HG02943 (cell line): ENCODE measurements at regions not wholly inside any gene's neighbourhood (a gene's known extent, or its start where the extent isn't known, plus 50 kb on each side); places are given as distances from the start of the nearest gene placed in this dataset.
"Not testable (repeated sequence)": the region's sequence is repeated elsewhere in the genome, so short reads cannot be mapped to it uniquely, and the experiment has no call there.

Source experiments
- ATAC-seq: cut with Tn5 transposase; IDR thresholded peaks from one replicate; pipeline ENCODE4 v1.9.1; 2021; ENCODE audit warnings: mild to moderate bottlenecking, low read depth, moderate library complexity; ENCODE audit not compliant: unreplicated experiment

DNA sequence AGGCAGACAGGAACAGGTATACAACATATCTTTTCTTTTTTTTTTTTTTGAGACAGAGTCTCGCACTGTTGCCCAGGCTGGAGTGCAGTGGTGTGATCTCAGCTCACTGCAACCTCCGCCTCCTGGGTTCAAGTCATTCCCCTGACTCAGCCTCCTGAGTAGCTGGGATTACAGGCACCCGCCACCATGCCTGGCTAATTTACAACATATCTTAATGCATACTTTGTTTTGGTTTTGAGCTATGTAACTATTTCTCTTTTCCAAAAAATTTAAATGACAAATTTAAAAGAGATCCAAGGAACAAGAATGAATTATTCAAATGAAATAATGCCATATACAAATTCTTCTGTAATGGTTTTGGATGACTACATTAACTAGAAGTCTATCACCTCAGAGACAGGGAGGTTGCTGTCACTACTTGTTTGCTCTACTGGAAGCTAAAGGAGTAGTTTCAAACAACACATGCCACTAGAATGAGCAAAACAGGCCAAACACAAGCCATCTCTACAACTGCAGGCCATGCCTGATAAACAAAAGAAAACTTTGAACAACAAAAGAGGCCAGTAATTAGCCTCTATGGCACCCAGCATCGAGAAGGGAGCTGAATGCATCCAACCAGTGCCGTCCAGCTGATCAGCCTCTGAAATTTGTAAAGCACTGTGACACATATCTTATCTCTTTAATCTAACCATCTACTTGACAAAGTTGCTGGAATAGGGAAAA, 133.6 kb upstream of the VOPP1 start:
- ATAC-seq: not testable (repeated sequence)

DNA sequence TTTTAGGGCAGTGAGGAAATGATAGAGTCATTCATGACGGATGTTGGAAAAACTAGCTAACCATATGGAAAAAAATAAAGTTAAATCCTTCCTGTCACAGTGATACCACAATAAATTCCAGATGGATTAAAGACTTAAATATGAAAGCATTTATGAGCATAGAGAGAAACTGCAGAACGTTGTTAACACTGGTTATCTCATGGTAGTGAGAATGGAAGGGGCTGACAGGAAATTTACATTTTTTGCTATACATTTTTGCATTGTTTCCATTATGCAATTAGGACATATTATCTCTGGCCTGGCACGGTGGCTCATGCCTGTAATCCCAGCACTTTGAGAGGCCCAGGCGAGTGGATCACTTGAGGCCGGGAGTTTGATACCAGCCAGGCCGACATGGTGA, 130.5 kb upstream of the VOPP1 start:
- ATAC-seq: not testable (repeated sequence)

GRCh38 chr7:55699450-55699842, 127.1 kb upstream of the VOPP1 start:
- not testable (repeated sequence) for ATAC-seq

GRCh38 chr7:55698607-55699449, 126.5 kb upstream of the VOPP1 start:
- not testable (repeated sequence) for ATAC-seq

GRCh38 chr7:55695893-55696701, 123.8 kb upstream of the VOPP1 start:
- ATAC-seq: not testable (repeated sequence)

- not testable (repeated sequence) for ATAC-seq
These were observed 122.2 kb upstream of the VOPP1 start for GRCh38 chr7:55694484-55694883.

DNA sequence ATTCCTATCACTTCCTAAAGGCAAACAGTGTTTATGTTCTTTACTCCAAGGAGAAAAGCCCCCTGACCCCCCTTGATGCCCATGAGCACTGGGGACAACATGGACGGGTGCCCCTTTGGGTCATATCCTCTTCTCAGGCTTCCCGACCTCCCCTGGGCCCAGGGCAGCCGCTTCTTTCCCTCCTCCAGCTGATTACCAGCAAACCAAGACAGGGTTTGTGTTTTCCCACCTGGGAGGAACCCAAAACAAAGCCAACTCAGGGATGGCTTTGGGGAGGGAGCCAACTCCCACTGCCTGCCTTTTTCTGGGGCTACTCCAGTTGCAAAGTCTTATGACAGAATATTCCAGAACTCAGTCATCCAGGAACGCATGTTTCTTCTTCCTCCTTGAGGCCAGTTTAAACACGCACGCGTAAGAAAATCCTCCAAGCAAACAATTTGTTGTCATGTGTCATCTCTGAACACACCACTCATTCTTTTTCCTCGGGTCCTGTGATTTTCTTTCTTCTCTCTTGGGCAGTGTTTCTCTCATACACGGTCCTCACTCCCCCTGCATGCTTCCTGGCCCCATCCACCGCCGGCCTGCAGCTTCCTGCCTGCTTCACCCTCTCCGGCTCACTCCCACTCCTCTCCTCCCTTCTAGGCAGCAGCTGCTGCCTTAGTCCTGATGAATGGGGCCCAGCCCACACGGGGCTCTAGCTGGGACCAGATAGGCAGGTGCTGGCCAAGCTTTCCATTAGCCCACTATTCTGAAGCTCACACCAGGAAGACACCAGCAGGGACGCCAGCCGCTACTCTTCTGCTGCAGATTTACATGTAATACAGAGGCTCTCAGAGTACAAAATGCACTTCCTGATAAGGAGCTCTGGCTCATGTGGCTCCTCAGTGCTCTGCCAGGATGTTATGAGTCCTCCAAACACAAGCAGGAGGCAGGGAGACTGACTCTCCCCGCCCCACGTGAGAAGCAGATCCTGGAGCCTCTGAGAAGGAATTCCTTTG, 116.7 kb upstream of the VOPP1 start:
- not testable (repeated sequence) for ATAC-seq

GRCh38 chr7:55688261-55688660, 116.0 kb upstream of the VOPP1 start:
- not testable (repeated sequence) for ATAC-seq

GRCh38 chr7:55687252-55687651, 115.0 kb upstream of the VOPP1 start:
- ATAC-seq: not testable (repeated sequence)

GRCh38 chr7:55686771-55687170, 114.5 kb upstream of the VOPP1 start:
- ATAC-seq: not testable (repeated sequence)

- not testable (repeated sequence) for ATAC-seq
These were observed 111.2 kb upstream of the VOPP1 start for GRCh38 chr7:55683501-55683900.

DNA sequence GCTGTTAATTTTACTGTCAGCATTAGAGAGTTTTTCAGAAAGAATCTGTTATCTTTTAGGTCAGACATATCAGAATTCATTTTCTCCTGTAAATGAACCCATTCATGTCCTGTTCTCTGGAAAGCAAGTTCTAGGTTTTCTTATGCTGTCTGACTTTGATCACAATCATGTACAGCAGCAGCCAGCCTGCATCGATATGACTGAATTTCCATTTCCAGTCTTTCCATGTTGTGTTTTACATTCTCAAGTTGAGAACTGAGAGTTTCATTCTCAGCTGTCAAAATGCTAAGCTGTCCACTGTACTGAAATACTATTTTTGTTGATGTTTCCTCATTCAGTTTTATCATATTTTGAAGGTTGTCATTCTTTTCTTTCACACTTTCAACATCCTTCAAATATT, 103.3 kb upstream of the VOPP1 start:
- ATAC-seq: not testable (repeated sequence)

- ATAC-seq: not testable (repeated sequence)
These were observed 101.2 kb upstream of the VOPP1 start for GRCh38 chr7:55673525-55673924.

DNA sequence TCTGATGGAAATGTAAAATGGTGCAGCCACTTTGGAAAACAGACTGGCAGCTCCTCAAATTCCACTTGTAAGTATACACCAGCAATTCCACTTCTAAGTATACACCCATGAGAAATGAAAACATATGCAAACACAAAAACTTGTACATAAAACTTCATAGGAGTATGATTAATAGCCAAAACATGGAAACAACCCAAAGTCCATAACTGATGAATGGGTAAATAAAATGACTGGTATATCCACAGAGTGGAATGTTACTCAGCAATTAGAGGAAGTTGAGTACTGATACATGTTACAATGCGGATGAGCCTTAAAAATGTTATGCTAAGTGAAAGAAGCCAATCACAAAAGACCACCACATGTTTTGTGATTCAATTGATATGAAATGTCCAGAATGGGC, 99.8 kb upstream of the VOPP1 start:
- not testable (repeated sequence) for ATAC-seq

DNA sequence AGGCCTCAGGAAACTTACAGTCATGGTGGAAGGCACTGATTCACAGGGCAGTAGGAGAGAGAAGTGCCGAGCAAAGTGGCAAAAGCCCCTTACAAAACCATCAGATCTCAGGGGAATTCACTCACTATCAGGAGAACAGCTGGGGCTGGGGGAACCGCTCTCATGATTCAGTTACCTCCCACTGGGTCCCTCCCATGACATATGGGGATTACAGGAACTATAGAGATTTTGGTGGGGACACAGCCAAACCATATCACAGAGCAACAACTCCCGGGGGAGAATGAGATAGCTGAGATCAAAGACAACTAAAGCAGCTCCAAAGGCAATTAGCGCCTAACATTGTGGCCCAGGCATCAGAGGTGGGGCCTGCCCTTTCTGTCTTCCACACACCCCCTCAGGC, 85.4 kb upstream of the VOPP1 start:
- ATAC-seq: no peak

DNA sequence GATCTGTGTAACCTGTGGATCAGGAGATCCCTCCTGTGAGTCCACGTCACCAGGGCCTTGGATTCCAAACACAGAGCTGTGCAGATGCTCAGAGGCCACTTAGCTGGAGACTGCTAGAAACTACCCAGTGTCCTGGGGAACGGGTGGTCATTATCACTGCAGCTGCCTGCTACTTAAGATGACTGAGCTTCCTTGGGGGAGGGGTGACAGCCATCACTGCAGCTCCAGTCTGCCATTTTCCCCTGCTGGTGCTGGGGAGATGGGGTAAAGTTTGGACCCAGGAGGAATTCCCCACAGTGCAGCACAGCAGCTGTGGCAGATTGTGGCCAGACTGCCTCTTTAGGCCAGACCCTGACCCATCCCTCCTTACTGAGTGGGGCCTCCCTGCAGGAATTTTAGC, 78.8 kb upstream of the VOPP1 start:
- ATAC-seq: no peak

DNA sequence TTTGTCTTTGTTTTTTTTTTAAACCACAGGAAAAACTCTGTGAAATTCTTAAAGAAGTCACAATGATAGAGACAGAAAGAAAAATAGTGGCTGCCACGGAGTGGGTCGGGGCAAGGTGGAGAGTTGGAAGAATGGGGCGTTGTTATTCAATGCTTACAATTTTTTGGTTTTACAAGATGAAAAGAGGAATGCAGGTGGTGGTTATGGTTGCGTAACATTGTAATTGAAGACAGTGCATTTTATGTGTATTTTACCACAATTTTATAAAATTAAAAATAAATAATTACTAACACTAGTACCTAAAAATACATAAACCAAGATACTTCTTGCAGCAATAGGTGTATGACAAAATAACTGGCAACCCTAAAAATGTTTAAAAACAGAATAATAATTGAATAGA, 76.9 kb upstream of the VOPP1 start:
- no peak for ATAC-seq

DNA sequence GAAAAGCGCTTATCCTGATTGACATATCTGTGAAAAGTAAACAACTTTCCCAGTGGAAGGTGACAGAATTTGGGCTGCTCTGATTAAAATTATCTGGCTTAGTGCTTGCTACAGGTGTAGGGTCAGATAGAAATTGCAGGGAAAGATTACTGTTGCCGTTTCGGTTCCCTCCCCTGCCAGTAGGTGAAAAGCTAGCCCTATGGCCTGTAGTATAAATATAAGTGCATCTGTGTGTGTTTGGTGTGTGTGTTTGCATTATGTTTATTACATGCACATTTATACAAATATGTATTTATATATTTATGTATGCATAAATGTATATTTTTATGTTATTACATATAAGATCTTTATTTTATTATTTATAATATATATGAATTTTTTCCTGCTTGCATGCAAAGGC, 72.3 kb upstream of the VOPP1 start:
- no peak for ATAC-seq

DNA sequence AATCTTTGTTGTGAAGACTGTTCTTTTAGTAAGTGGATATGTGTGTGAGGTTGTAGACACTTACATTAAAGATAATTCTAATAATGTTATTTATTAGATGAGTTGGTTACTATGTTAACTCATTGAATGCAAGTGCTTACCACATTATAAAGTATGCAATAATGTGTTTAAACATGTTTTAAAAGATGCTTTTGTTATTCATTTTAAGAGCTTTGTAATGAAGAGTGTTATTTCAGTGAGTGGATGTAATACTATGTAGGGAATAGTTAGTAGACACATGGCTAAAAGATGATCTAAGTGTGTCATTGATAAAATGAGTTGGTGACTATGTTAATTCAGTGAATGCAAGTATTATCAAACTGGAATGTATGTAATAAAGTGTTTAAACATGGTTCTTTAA, 70.0 kb upstream of the VOPP1 start:
- ATAC-seq: no peak

DNA sequence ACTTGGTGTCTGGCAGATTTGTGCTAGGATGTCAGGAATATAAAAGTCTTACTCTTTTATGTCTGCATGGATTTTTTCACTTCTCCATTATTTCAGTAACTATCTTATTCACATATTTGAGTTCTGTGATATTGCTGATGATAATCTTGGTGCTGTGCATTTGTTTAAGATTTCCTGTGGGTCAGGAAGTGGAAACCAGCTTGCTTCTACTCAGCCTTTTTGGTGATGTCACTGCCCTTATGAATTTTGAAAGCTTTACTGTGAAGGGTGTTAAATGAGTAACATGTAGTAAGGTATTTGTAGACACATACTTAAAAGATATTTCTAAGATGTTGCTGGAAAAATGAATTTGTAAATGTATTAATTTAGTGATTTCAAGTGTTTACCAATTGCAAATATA, 69.5 kb upstream of the VOPP1 start:
- ATAC-seq: peak; percentile 81
